GM18867 (cell line): ENCODE measurements at regions not wholly inside any gene's neighbourhood (a gene's known extent, or its start where the extent isn't known, plus 50 kb on each side); places are given as distances from the start of the nearest gene placed in this dataset.

Source experiments
- ATAC-seq: cut with Tn5 transposase; IDR thresholded peaks from one replicate; pipeline ENCODE4 v1.9.1; 2021; ENCODE audit warnings: mild to moderate bottlenecking, moderate library complexity; ENCODE audit not compliant: unreplicated experiment

- ATAC-seq, result no peak
Observed at GRCh38 chr15:58235961-58236360, 97.8 kb downstream of the AQP9 start.

- ATAC-seq, result no peak
Observed at GRCh38 chr15:58240191-58240932, 102.2 kb downstream of the AQP9 start.

- ATAC-seq, result no peak
Observed at GRCh38 chr15:58241872-58242271, 103.7 kb downstream of the AQP9 start.

GRCh38 chr15:58243070-58243469 is 104.9 kb downstream of the AQP9 start:
- ATAC-seq, result no peak

GRCh38 chr15:58244536-58244935 is 106.4 kb downstream of the AQP9 start:
- ATAC-seq, result no peak

- ATAC-seq, result no peak
Observed at GRCh38 chr15:58246041-58246440, 107.9 kb downstream of the AQP9 start.

- no peak for ATAC-seq
Observed at GRCh38 chr15:58247855-58248842, 110.0 kb downstream of the AQP9 start.

- ATAC-seq, result no peak
Observed at GRCh38 chr15:58249646-58250312, 111.6 kb downstream of the AQP9 start.

GRCh38 chr15:58252586-58253323 is 114.6 kb downstream of the AQP9 start:
- no peak for ATAC-seq

- no peak for ATAC-seq
Observed at GRCh38 chr15:58257776-58258325, 119.7 kb downstream of the AQP9 start.

GRCh38 chr15:58258501-58259292 is 120.5 kb downstream of the AQP9 start:
- no peak for ATAC-seq

GRCh38 chr15:58260205-58260724 is 122.1 kb downstream of the AQP9 start:
- ATAC-seq, result no peak

GRCh38 chr15:58260725-58261267 is 122.6 kb downstream of the AQP9 start:
- no peak for ATAC-seq

GRCh38 chr15:58261368-58261767 is 123.2 kb downstream of the AQP9 start:
- ATAC-seq, result no peak

GRCh38 chr15:58264053-58264971 is 126.1 kb downstream of the AQP9 start:
- ATAC-seq, result no peak

GRCh38 chr15:58267051-58267450 is 128.9 kb downstream of the AQP9 start:
- no peak for ATAC-seq

- ATAC-seq, result no peak
Observed at GRCh38 chr15:58268746-58269267, 130.6 kb downstream of the AQP9 start.
